HG03520 (cell line): ENCODE measurements at regions not wholly inside any gene's neighbourhood (a gene's known extent, or its start where the extent isn't known, plus 50 kb on each side); places are given as distances from the start of the nearest gene placed in this dataset.
"Not testable (repeated sequence)": the region's sequence is repeated elsewhere in the genome, so short reads cannot be mapped to it uniquely, and the experiment has no call there.

Experiments used
- ATAC-seq: cut with Tn5 transposase; IDR thresholded peaks from one replicate; pipeline ENCODE4 v1.9.1; 2021; ENCODE audit warnings: mild to moderate bottlenecking, moderate library complexity; ENCODE audit not compliant: unreplicated experiment

DNA sequence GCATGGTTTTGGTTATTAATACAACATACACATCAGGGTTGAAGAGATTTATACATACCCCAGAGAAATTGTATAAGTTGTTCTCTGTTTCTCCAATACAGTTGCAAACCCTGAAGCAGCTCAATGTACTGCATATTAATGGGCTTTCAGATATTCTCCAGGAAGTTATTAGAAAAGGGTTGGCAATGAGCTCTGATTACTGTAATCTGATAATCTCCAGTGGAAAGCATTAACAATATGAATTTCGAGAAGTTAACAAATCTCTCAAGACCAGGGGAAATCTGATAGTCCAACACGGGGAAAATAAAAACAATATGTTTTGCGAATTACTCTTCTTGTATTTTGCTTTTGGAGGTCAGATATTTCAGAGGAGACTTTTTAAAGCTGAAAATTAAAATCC lies 950.1 kb downstream of the TBL1XR1 start:
- ATAC-seq, result no peak

DNA sequence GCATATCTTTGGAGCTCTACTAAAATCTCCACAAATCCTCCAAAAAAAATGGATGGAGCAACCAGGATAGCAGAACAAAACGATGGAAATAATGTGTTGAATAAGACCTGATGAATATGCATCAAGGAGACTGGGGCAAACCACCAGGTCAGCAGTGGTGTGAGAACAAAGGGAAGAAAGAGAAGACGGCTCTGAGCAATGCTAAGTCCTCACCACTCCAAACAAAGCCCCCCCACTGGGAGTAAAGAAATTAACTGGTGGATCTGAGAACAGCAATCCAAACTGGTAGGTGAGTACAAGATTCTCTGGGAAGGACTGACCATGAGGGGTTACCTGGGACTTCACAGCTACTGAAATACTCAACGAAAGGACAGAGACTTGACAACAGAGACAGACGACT lies 977.3 kb downstream of the TBL1XR1 start:
- ATAC-seq, result no peak

DNA sequence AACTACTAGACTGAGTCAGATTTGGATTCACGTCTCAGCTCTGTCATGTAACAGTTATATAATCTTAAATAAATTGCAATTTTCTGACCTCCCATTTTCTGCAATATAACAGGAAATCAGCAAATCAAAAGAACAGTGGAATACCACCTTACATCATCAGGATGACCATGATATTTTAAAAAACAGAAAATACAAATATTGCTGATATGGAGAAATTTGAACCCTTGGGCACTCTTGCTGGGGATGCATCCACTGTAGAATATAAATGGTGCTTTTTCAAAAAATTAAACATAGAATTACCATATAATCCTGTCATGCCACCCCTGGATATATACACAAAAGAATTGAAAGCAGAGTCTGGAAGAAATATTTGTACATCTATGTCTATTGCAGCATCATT lies 982.5 kb downstream of the TBL1XR1 start:
- no peak for ATAC-seq

DNA sequence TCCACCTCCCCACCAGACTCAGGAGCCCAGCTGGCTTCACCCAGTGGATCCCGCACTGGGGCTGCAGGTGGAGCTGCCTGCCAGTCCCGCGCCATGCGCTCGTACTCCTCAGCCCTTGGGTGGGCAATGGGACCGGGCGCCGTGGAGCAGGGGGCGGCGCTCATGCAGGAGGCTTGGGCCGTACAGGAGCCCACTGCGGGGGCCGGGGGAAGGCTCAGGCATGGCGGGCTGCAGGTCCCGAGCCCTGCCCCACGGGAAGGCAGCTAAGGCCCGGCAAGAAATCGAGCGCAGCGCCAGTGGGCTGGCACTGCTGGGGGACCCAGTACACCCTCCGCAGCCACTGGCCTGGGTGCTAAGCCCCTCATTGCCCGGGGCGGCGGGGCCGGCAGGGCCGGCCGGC lies 984.0 kb downstream of the TBL1XR1 start:
- ATAC-seq, result not testable (repeated sequence)

DNA sequence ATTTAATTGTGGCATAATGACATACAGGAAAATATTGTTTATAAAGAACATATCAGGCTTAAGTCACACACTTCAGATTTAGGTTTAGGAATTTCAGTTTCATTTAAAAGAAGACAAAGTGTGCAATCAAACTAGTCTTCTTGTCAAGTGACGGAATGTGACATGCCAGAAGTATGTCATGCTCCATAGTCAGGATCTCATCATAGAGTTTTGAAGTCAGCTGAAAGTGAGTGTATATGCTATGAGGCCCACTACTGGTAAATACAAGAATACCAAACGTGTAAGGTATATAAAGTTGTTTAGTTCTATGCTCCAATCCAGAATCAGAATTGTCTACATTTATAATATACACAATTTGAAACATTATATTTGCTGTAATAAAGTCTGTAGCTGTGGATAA lies 988.4 kb downstream of the TBL1XR1 start:
- no peak for ATAC-seq

DNA sequence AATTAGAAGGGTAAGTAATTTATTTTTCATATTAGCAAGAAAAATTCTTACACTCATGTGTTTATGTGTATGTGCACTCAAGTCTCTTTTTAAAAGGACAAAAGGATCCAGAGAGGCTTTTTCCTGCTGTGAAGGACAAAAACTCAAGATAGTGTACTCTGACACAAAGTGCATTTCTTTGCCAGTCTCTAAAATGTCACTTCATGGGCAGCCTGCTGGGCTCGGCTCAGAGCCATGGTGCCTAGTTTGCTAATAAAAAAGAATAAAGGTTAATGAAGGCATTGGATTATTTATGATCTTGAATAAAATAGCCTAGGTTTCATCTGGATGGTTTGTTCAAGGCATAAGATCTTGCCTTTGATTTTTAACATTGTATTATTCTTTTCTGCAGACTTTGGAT lies 989.0 kb downstream of the TBL1XR1 start:
- no peak for ATAC-seq

DNA sequence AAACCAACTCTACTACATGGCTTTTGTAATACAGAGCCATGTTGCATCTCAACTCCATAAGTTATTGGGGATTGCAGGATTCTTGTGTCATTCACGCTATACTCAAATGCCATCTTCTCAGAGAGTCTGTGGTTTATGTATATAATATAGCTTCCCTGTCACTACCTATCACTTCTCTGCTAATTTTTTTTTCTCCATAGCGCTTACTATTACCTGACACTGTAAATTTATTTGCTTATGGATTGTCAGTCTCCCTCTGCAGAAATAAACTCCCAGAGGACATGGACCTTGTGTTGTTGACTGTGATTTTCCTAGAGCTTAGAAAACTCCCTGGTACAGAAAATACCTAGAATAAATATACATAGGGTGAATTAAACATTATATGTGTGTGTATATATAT lies 990.5 kb downstream of the TBL1XR1 start:
- ATAC-seq, result no peak

DNA sequence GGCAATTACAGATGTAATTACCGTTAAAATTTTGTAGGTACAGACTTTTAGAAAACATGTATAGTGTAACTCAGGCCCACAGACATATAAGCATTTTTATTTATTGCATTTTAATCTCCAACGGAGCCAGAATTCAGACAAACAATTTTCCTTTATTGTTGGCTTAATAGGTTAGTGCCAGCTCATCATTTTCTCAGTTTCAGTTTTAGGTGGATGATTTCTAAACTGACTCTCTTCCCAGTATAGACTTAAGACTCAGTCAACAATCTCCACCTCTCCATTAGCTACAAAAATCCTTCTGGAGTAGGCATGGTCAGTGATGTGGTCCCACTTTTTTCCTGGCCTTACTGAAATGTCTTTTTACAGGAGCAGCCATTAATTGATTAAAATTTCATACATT lies 994.6 kb downstream of the TBL1XR1 start:
- no peak for ATAC-seq

DNA sequence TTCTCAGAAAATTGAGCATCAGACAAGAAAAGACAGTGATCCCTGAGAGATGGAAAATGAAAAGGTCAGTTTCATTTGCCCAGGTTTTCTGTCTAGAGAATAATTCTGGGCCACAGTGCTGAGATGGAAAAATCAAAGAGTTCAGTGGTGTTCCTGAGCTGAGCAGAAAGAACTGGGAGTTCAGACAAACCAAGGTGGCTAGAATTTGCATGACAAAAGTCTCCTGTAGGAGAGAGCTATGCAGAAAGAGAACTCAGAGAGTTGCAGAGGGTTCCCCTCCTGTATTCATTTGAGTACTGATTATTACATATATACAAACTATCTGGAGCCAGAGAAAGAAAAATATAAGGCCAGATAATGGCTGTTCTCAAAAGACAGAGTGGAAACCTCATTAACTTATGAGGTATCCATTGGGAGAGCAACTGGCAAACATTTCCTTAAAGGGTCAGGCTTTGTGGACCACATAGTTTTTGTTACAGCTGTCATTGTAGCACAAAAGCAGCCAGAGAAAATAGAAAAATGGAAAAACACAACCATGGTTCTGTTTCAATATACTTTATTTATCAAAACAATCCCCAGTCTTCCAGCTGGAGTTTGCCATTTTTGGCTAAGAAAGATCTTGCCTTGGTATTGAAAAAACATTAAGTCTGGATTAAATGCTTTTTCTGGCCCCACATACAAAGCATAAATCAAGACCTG lies 1004.1 kb downstream of the TBL1XR1 start:
- no peak for ATAC-seq

DNA sequence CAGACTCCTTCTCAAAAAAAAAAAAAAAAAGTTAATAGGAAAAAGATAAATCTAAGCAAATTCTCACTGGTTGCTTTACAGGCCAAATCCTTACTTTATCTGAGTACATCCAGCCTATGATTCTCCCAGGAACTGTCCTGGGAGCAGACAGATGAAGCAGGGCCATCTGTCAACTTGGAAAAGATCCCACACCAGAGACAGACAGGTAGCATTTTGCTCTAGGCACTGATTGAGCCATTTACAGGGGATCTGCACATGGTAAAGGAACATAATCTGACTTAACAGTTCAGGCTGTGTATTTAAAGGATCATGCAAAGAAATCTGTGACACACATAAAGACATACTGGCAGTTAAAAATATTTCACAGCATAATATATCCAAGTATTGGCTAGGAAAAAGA lies 1006.5 kb downstream of the TBL1XR1 start:
- no peak for ATAC-seq

DNA sequence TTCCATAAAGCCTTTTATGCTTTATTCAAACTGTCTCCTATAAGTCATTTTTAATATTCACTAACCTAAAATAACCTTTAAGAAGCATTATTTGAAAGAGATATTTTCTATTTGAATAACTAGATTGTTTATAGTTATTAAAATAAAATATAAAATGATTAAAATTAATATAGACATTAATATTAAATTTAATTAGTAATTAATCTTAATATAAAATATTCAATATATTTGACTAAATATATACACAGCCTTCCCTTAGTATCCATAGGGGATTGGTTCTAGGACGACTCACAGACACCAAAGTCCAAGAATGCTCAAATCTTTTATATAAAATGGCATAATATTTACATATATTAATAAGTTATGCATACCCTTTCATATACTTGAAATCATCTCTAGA lies 1014.1 kb downstream of the TBL1XR1 start:
- ATAC-seq, result no peak

DNA sequence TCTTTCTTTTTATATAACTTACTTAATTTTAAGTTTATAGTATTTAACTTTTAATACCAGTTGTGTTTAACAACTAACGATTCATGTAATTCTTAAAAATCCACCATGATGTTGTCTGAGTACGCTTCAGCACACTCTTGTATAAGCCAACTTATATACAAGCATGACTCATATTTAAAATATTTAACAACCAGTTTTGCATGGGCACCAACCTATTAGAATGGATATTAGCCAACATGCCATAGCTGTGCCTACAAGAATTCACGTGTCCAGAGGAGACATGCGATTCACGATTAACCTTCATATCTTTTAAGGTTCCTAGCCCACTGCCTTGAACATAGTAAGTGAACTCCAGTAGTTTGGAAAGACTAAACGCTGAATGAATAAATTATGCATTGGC lies 1023.2 kb downstream of the TBL1XR1 start:
- no peak for ATAC-seq

DNA sequence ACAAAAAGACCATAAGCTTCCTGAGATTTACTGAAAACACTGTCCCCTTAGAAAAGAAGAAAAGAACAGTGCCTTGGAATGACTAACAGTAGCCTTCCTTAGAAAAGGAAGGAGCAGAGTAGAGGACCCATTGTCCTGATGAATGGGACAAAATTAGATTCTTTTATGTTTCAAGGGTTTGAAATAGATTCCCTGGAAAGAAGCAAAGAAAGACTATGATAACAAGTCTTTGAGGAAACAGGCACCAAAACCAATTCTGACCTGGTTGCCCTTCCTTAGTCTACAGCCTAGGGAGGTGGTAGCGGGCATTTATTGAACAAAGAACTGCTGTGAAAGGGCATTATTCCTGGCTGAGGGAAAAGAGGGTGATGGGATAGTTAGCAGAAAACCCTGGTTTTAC lies 1024.8 kb downstream of the TBL1XR1 start:
- ATAC-seq, result no peak

DNA sequence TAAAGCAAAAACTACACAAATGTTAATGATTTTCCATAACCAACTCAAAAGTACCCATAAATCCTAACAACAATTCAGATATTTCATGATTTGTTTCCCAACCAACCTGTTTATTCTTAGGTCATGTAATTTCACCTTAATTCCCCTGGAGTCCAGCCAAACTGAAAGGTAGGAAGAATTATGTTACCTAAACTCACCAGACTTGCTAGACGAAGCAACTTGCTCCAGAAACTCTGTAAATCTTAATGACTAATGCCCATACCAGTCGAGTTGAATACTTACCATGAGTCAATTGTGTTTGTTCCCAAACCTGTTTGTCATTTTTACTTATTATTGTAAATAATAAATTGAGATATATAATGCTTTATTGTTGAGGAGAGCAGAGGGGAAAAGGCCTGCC lies 1030.0 kb downstream of the TBL1XR1 start:
- ATAC-seq, result no peak

DNA sequence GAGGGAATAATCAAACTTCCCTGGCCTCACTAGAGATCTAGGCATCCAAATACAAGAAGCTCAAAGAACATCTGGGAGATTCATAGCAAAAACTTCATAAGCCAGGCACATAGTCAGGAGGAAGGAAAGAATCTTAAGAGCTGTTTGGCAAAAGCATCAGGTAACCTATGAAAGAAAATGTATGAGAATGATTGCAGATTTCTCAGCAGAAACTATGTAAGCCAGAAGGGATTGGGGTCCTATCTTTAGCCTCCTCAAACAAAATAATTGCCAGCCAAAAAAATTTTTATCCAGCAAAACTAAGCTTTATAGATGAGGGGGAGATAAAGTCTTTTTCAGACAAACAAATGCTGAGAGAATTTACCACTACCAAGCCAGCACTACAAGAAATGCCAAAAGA lies 1036.3 kb downstream of the TBL1XR1 start:
- ATAC-seq, result no peak

DNA sequence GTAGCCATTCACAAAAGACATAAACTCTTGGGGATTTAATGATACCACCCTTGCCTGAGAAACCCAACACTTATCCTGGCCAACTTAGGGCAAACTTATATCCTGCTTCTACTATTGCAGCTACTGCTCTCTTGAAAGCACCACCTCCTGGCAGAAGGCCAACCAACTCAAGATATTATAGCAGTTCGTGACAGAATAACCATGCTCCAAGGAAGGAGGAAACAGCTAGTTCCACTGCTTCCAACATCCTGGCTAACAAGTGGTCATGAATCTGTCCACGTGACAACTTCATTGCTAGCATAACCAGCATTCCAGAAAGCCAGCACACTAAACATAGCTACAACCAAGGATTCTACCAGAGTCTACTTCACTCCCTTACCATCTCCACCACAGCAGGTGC lies 1037.5 kb downstream of the TBL1XR1 start:
- no peak for ATAC-seq

DNA sequence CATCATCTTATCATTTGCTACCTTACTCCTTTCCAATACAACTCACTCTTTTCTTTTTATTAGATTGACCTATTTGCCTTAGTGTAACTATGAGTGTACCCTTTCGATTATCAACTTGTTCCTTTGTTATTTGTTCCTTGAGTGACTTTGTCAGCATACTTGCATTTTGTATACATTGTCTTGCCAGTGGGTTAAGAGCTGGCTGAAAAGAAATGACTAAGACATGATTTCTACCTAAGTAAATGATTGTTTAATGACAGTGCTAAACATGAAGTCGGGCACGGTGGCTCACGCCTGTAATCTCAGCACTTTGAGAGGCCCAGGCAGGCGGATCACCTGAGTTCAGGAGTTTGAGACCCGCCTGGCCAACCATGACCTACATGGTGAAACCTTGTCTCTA lies 1042.3 kb downstream of the TBL1XR1 start:
- ATAC-seq, result no peak

DNA sequence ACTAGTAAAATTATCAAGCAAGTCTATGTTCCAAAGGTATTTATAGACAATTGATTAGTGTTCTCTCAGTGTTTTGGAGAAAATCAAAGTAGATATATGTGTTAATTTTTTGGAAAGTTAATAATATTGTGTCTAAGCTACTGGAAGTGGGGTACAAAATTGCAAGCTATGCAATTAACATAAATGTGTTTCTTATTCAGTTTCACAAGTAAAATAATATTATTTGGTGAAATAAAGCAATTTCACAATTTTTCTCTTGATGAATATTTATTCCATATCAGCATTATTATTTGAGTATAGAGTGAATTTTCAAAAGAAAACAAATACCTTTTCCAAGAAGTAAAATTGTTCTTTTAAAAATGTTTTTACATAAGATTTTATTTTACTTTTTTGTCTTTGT lies 1047.7 kb downstream of the TBL1XR1 start:
- no peak for ATAC-seq

DNA sequence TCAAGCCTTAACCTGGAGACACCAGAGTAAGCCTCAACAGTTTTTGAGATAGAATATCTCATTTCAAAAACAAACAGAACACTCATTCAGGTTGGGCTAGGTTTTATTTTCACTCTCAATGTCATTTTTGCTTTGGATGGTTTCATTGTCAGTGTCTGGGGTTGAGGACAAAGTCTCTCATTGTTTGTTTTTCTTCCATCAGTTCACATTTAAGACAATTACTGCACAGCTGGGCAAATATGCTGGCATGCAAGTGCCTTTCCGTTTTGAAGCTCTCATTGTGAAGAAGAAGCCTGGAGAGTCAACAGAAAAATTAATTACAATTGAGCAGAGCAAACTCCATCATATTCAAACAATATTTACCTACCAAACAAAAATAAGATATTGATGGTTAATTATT lies 1050.0 kb downstream of the TBL1XR1 start:
- no peak for ATAC-seq

DNA sequence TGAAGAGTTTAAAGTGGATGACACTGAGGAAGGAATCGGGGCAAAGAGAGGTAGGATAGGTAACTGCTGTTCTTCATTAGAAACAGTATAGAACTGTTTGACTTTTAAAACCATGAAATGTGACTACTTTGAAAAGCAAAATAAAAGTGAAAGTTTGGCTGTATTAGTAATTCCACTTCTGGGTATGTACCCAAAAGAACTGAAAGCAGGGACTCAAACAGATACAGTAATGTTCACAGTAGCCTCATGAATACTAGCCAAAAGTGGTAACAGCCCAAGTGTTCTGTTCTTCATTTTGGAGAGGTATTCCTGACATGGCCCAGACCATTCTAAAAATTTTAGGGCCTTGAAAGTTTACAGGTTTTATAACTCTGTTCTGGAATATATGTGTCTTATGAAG lies 1055.4 kb downstream of the TBL1XR1 start:
- ATAC-seq, result no peak

DNA sequence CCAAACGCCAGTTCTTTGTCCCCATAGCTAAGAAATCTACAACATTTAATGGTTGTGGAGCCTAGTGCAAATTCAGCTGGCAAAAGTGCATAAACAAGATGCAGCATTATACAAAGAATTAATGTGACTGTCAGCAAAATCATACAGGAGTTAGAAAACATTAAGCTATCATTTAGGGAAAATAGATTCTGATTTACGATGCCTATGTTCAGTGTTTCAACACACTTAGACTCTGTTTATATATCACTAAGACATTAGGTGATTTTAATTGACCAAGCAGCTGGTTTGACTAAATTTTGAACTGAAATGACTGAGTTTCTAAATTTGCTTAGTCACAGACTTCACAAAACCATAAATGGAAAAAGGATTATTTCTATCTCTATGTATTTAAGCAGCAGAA lies 1076.8 kb downstream of the TBL1XR1 start:
- ATAC-seq, result no peak

DNA sequence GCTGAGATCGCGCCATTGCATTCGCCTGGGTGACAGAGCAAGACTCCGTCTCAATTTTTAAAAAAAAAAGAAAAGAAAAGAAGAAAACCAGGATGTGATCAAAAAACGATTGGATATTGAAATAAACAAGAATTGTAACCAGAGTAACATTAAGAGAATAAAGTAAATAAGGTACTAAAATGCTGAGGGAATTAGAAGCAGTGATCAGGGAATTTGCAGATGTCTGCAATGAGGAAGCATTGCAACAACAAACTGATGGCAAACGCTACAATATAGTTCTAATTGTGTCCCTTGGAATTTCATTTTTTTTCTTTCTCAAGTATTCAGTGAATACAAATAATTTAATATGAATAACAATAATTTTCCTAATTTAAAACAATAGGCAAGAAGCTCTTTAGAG lies 1077.5 kb downstream of the TBL1XR1 start:
- ATAC-seq, result no peak

DNA sequence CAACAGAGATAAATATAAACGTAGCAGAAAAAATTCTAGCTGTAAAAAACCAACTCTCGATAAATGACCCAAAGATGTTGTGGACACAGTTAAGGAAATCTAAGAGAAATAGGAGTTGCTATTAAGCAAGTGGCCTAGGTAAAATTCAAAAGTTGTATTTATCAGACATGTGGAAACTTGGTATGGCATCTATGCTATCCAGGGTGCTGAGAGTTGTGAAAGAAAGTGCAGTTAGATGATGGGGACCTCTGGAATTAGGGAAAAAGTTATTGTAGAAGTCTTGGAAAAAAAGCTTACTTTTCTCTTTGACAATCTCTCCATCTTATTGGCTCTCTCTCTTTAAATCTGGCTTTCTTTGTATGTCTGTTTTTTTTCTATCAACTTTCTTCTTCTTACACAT lies 1090.9 kb downstream of the TBL1XR1 start:
- no peak for ATAC-seq

DNA sequence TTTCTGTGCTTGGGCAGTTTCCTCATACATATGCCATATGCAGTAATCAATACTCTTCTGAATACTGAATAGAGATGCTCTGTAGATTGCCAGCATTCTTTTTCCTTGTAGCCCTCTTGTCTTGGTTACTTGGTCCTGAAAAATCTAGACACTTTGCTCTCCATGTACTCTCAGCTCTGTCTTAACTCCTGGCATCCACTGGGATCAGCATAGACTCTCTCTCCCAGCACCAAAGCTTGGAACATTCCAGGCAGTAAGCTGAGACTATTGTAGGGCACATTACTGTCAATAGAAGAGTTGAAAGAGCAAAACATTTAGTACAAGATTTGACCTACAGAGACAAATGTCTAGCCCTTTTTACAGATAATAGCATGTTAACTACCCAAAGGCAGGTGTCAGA lies 1100.3 kb downstream of the TBL1XR1 start:
- no peak for ATAC-seq
